Right atrium auricular region (tissue), 2 donors: ENCODE measurements at regions not wholly inside any gene's neighbourhood (a gene's known extent, or its start where the extent isn't known, plus 50 kb on each side); places are given as distances from the start of the nearest gene placed in this dataset.
"Not testable (repeated sequence)": the region's sequence is repeated elsewhere in the genome, so short reads cannot be mapped to it uniquely, and the experiment has no call there.

Experiments used
- DNase-seq: peaks from one replicate; pipeline ENCODE4 v3.0.0-alpha.2; 2019; ENCODE audit warnings: low spot score
- H3K27ac ChIP-seq, 2 donors: fragments of 200-600 bp; sonication (generic); 1 replicate in 1 of 2; 2 replicates in 1 of 2; pipeline ENCODE4 v1.5.1; 2016 to 2019
- H3K27me3 ChIP-seq, 2 donors: fragments of 200-600 bp; sonication (generic); one replicate each; pipeline versions ENCODE4 v1.5.1 to v1.6.0; 2017 to 2019
- H3K36me3 ChIP-seq: fragments of 200-600 bp; sonication (generic); one replicate; pipeline ENCODE4 v1.5.1; 2016
- H3K4me1 ChIP-seq, 2 donors: fragments of 200-600 bp; sonication (generic); one replicate each; pipeline versions ENCODE4 v1.5.1 to v1.6.0; 2017 to 2019
- H3K4me3 ChIP-seq, 2 donors: fragments of 200-600 bp; sonication (generic); 1 replicate in 1 of 2; 2 replicates in 1 of 2; pipeline ENCODE4 v1.5.1; 2017 to 2019; ENCODE audit warnings: mild to moderate bottlenecking in 1 of 2, moderate library complexity in 1 of 2
- H3K9me3 ChIP-seq, 2 donors: fragments of 200-600 bp; sonication (generic); one replicate each; pipeline ENCODE4 v1.5.1; 2019
- TF ChIP-seq, protein P1 (sequence below), 2 donors: fragments of 200-600 bp; sonication (generic); IDR thresholded peaks; one replicate each; pipeline ENCODE4 v1.5.1; 2019; ENCODE audit warnings: antibody characterized with exemption in 2 of 2

DNA sequence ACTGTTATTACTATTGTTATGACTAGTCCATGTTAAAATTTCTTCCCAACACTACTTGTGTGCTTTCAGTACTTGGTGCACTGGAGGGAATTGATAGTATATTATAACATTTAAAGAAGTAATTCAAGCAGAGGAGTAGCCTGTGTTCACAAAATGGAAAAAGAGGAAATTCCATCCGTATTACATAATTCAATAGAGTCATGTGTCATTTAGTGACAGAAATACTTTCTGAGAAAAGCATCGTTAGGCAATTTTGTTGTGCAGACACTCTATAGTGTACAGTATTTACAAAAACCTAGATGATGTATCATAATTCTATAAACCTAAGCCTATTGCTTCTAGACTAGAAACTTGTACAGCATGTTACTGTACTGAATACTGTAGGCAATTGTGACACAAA lies 78.3 kb upstream of the PCSK5 start:
- no peak overlapping the region for H3K27ac ChIP-seq
- H3K9me3 ChIP-seq: peaks cover 0 to 57% of the 10 kb centered on the region in 2 donors
- TF ChIP-seq, protein P1, sequence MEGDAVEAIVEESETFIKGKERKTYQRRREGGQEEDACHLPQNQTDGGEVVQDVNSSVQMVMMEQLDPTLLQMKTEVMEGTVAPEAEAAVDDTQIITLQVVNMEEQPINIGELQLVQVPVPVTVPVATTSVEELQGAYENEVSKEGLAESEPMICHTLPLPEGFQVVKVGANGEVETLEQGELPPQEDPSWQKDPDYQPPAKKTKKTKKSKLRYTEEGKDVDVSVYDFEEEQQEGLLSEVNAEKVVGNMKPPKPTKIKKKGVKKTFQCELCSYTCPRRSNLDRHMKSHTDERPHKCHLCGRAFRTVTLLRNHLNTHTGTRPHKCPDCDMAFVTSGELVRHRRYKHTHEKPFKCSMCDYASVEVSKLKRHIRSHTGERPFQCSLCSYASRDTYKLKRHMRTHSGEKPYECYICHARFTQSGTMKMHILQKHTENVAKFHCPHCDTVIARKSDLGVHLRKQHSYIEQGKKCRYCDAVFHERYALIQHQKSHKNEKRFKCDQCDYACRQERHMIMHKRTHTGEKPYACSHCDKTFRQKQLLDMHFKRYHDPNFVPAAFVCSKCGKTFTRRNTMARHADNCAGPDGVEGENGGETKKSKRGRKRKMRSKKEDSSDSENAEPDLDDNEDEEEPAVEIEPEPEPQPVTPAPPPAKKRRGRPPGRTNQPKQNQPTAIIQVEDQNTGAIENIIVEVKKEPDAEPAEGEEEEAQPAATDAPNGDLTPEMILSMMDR (IDR thresholded peaks at IDR 0.05): no peak
- DNase-seq: no peak
- no peaks in the 10 kb centered on the region for H3K36me3 ChIP-seq
- H3K4me1 ChIP-seq: no peaks in the 10 kb centered on the region
- H3K27me3 ChIP-seq: no peaks in the 10 kb centered on the region
- H3K4me3 ChIP-seq: no peak overlapping the region

DNA sequence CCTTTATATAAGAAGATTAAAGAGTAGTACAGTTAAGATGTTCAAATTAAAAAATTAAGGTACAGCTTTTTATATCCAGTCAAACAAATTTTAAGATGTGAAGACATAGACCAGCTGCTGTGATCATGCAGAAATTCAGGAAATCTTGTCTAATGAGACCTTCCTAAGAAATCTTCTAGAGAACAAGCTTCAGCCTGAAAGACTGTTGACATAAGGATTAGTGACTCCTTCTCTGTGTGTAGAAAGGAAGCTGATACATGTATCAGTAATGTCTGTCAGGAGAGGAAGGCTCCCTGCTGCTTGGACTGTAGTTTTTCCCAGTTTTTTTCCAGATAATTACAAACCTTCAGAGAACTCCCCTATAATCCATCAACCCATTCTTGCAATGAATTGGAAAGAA lies 75.8 kb upstream of the PCSK5 start:
- Histone ChIP-seq H3K27me3 (no peaks in the 10 kb centered on the region), H3K9me3 (peaks cover 0 to 62% of the 10 kb centered on the region in 2 donors), H3K4me3 (no peak overlapping the region), H3K36me3 (no peaks in the 10 kb centered on the region), H3K4me1 (no peaks in the 10 kb centered on the region), H3K27ac (no peak overlapping the region)
- DNase-seq: no peak
- TF ChIP-seq, protein P1 (IDR thresholded peaks at IDR 0.05): no peak

DNA sequence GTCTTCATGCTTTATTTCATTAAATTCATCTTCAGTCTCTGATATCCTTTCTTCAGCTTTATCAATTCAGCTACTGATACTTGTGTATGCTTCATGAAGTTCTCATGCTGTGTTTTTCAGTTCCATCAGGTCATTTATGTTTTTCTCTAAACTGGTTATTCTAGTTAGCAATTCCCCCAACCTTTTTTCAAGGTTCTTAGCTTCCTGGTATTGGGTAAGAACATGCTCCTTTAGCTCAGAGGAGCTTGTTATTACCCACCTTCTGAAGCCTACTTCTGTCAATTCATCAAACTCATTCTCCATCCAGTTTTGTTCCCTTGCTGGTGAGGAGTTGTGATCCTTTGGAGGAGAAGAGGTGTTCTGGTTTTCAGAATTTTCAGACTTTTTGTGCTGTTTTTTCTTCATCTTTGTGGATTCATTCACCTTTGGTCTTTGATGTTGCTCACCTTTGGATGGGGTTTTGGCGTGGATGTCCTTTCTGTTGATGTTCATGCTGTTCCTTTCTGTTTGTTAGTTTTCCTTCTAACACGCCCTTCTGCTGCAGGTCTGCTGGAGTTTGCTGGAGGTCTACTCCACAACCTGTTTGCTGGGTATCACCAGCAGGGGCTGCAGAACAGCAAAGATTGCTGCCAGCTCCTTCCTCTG lies 69.9 kb upstream of the PCSK5 start:
- H3K27me3 ChIP-seq, H3K27ac ChIP-seq, DNase-seq, H3K4me1 ChIP-seq, H3K36me3 ChIP-seq, H3K4me3 ChIP-seq: not testable (repeated sequence)
- H3K9me3 ChIP-seq: peaks cover 0 to 17% of the 10 kb centered on the region in 2 donors

DNA sequence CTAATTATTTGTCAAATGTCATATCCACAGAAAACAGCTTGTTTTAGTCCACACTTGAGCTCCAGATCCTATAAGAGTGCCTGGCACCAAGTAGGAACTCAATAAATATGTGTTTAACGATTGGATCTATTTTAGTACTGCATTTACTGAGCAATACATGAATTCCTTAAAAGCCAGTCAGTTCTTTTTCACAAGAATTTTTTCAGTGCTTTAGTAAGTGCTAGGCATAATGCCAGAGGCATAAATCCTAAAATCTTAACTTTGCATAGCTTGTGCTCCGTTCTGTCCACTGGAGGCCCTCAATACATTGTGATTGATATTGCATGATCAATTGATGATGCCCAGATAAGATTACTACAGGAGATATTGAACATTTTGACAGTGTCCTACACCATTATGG lies 67.3 kb upstream of the PCSK5 start:
- DNase-seq: no peak
- no peak overlapping the region for H3K4me3 ChIP-seq
- peaks cover 0 to 5% of the 10 kb centered on the region in 2 donors for H3K9me3 ChIP-seq
- no peaks in the 10 kb centered on the region for H3K4me1 ChIP-seq
- no peaks in the 10 kb centered on the region for H3K27me3 ChIP-seq
- TF ChIP-seq, protein P1 (IDR thresholded peaks at IDR 0.05): no peak
- no peaks in the 10 kb centered on the region for H3K36me3 ChIP-seq
- H3K27ac ChIP-seq: no peak overlapping the region

DNA sequence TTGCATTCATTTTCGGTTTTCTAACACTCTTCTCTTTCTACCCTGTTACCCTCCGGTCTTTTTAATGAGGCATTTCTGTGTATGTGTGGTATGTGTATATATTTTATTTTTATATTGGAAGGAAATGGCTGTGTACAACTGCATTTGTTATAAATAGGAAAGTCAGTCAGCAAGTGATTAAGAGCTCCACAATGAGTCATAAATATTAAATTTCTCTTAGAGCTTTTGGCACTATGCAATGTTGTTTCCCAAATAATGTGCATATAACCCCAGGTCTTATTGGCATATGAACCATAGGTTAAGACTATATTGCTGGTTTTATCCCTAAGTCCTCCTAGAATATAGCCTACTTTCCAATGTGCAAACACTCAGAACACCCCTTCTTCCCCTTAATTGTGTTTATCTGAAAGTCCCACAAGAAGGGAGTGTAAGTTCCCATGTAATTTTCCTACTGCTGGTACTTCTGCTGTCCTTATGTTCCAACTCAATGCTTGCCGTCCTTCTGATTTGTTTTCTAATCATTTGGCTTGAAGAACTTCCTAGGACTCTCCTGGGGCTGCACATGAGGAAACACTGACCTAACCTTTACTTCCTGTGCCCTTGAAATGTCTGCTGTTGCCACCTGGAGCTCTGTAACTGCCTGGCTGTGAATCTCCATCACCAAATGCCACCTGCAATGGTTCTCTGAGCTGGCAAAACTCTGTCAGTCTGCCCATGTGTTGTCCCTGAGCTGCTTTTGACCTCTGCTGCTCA lies 65.5 kb upstream of the PCSK5 start:
- Histone ChIP-seq H3K36me3 (no peaks in the 10 kb centered on the region), H3K4me1 (no peaks in the 10 kb centered on the region), H3K27me3 (no peaks in the 10 kb centered on the region), H3K27ac (no peak overlapping the region), H3K9me3 (no peaks in the 10 kb centered on the region), H3K4me3 (no peak overlapping the region)
- DNase-seq: no peak
- TF ChIP-seq, protein P1 (IDR thresholded peaks at IDR 0.05): no peak

DNA sequence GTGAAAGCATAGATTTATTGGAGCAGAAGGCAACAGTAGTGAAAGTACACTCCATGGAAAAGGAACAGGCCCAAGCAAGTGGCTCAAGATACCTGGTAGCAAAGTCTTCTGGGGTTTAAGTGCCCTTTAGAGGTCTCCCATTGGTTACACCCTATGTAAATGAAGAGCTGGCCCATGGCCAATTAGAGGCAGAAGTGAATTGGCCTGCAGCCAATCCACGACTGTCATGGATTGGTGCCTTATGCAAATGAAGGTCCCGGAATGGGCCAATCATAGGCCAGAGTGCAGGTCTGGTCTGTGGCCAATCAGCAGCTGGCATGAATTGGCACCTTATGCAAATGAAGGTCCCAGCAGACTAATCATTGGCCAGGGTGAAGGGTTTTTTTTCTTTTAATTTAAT lies 64.2 kb upstream of the PCSK5 start:
- DNase-seq: no peak
- no peak overlapping the region for H3K27ac ChIP-seq
- TF ChIP-seq, protein P1 (IDR thresholded peaks at IDR 0.05): no peak

More for the DNA sequence above, 64.2 kb upstream of the PCSK5 start:
- Histone ChIP-seq H3K27me3 (no peaks in the 10 kb centered on the region), H3K4me3 (no peak overlapping the region), H3K36me3 (no peaks in the 10 kb centered on the region), H3K4me1 (no peaks in the 10 kb centered on the region), H3K9me3 (no peaks in the 10 kb centered on the region)
